Mucosa of descending colon (tissue), 3 donors: ENCODE measurements at regions not wholly inside any gene's neighbourhood (a gene's known extent, or its start where the extent isn't known, plus 50 kb on each side); places are given as distances from the start of the nearest gene placed in this dataset.

ENCODE experiments used
- ATAC-seq: fragments of 200-7000 bp; cut with Tn5 transposase; one replicate; pipeline ENCODE4 v1.9.1; 2020; ENCODE audit warnings: mild to moderate bottlenecking, moderate library complexity
- DNase-seq, 3 donors: peaks; one replicate each; pipeline ENCODE4 v3.0.0-alpha.2; 2020
- H3K36me3 ChIP-seq: fragments of 200-600 bp; one replicate; pipeline ENCODE4 v1.8.0; 2021; ENCODE audit warnings: low read depth, mild to moderate bottlenecking
- H3K4me1 ChIP-seq: fragments of 200-600 bp; one replicate; pipeline ENCODE4 v1.8.0; 2021; ENCODE audit warnings: low read depth, mild to moderate bottlenecking
- H3K4me3 ChIP-seq: fragments of 200-600 bp; one replicate; pipeline ENCODE4 v1.8.0; 2021; ENCODE audit warnings: mild to moderate bottlenecking
- H3K9me3 ChIP-seq: fragments of 200-600 bp; one replicate; pipeline ENCODE4 v1.8.0; 2021; ENCODE audit warnings: mild to moderate bottlenecking
- CTCF ChIP-seq: fragments of 200-600 bp; IDR thresholded peaks from one replicate; pipeline ENCODE4 v1.8.0; 2022; ENCODE audit warnings: antibody characterized with exemption, mild to moderate bottlenecking
- intact Hi-C, 2 donors: fragments of 100-400 bp; cut with DNase I in 1 of 2; cut with micrococcal nuclease in 1 of 2; formaldehyde crosslinking; loops; one replicate each; pipeline versions ENCODE4 v1.11.0 to v1.11.1; 2022; cut with DNase I, micrococcal nuclease
- donor health status: DM: no; HTN: no; CAD: no; lungs with moderate emphysema.
- donor health status: DM: no; HTN: no; CAD: no.
- donor health status: DM: no; HTN: yes; CAD: no.

DNA sequence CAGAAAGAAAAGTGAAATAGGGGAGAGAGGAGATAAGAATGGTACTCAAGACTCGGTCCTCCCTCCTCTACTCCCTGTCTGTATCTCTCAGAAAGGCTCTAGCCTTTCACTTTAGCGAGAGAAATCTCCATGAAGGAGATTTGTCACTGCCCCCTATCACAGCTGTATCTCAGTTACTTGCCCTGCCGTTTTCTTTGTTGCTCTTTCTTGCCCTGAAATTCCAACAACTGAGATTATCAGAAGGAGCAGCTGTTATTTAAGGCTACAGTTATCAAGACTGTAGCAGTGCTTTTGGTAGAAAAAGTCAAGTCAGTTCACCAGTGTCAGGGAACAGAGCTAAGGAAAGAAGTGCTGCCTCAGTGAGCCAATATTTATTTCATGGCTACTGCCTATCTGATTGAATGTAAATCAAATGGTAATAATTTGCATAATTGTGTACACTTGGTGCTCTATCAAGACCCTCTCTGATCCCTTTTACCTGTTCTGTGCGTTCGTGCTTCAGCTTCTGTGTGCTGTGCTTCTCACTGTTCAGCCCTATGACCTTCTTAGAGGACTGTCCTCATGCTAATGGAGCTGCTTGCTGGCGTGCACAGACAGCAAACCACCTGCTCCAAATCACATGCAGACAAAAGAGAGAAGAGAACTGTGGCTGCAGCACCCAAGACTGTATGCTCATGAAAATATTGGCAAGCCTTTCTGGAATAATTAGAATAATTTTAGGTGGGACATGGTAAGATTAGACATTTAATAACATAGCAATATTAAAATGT is 180.2 kb upstream of the FAM3C start:
- intact Hi-C loops: no loop called here
- ATAC-seq: no peak
- DNase-seq: no peak

GRCh38 chr7:121575194-121575765 is 179.2 kb upstream of the FAM3C start:
- Histone ChIP-seq H3K9me3 (no peaks in the 10 kb centered on the region), H3K4me1 (no peaks in the 10 kb centered on the region), H3K4me3 (no peak overlapping the region), H3K36me3 (no peaks in the 10 kb centered on the region)
- DNase-seq (no peak), ATAC-seq (peak; percentile 40)
- intact Hi-C loops: no loop called here
- TF ChIP-seq CTCF: no peak

More for the DNA sequence above, 180.2 kb upstream of the FAM3C start:
- H3K4me1 ChIP-seq: no peaks in the 10 kb centered on the region
- no peak overlapping the region for H3K4me3 ChIP-seq
- H3K36me3 ChIP-seq: no peaks in the 10 kb centered on the region
- no peak for TF ChIP-seq CTCF
- H3K9me3 ChIP-seq: no peaks in the 10 kb centered on the region

GRCh38 chr7:121574109-121574508 is 178.0 kb upstream of the FAM3C start:
- no peak for TF ChIP-seq CTCF
- intact Hi-C loops: no loop called here
- H3K9me3 ChIP-seq: no peaks in the 10 kb centered on the region
- DNase-seq (no peak), ATAC-seq (no peak)
- no peaks in the 10 kb centered on the region for H3K4me1 ChIP-seq
- no peak overlapping the region for H3K4me3 ChIP-seq
- no peaks in the 10 kb centered on the region for H3K36me3 ChIP-seq

DNA sequence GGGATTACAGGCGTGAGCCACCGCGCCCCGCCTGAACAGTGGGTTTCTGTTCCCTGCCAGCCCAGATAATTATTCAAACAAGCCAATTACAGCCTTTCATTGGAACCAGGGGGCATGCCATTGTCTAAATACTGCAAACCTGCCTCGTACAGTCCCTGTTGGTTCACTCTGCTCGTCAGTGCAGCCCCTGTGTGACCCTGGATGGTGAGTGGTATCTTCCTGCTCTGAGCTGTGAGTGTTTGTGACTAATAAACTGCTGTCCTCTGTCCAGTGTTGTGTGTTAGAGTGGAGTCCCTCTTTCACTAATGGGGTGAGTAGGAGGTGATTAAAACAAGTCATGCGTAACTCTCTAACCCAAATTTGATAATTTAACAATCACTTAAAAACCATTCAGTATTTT is 176.5 kb upstream of the FAM3C start:
- no peak overlapping the region for H3K4me3 ChIP-seq
- no peaks in the 10 kb centered on the region for H3K4me1 ChIP-seq
- intact Hi-C loops: no loop called here
- TF ChIP-seq CTCF: no peak
- DNase-seq (no peak), ATAC-seq (no peak)
- H3K36me3 ChIP-seq: no peaks in the 10 kb centered on the region
- no peaks in the 10 kb centered on the region for H3K9me3 ChIP-seq

DNA sequence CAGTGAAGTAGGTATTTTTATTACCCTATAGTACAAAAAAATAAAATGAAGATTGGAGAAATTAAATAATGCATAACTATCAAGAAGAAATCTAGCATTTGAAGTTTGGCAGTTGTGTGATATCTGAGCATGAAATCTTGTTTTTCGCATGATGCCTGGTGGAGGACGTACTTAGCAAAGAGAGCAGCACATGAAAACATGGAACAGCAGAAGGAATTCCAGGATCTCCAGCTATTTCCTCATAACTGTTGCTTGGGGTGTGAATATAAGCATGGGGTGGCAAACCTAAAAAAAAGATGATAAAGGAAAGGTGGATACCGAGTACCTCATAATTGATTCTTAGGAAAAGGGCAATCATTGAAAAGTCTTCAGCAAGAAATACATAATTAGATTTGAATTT is 174.3 kb upstream of the FAM3C start:
- ATAC-seq (no peak), DNase-seq (no peak)
- Histone ChIP-seq H3K36me3 (no peaks in the 10 kb centered on the region), H3K4me1 (no peaks in the 10 kb centered on the region), H3K9me3 (no peaks in the 10 kb centered on the region), H3K4me3 (no peak overlapping the region)
- intact Hi-C loops: no loop called here
- TF ChIP-seq CTCF: no peak
